Endothelial cell of umbilical vein (primary cell): ENCODE measurements at regions not wholly inside any gene's neighbourhood (a gene's known extent, or its start where the extent isn't known, plus 50 kb on each side); places are given as distances from the start of the nearest gene placed in this dataset.

Experiments
- JUN ChIP-seq: IDR thresholded peaks from 2 replicates; pipeline ENCODE4 v1.6.1; 2011; ENCODE audit warnings: borderline replicate concordance, low read depth; ENCODE audit not compliant: insufficient read length, insufficient read depth
- MYC ChIP-seq: IDR thresholded peaks from one replicate; pipeline ENCODE4 v1.6.1; 2011; ENCODE audit warnings: mild to moderate bottlenecking, low read depth, low read length
- POLR2A ChIP-seq: IDR thresholded peaks from 2 replicates; pipeline ENCODE4 v1.6.1; 2012; ENCODE audit warnings: low read depth, mild to moderate bottlenecking, control low read depth, low read length
- POLR2AphosphoS5 ChIP-seq: IDR thresholded peaks from 2 replicates; pipeline ENCODE4 v1.6.1; 2012; ENCODE audit warnings: low read depth, mild to moderate bottlenecking, control low read depth, low read length, moderate library complexity; ENCODE audit not compliant: insufficient read depth
- TF ChIP-seq, protein P1 (sequence below): IDR thresholded peaks from 2 replicates; pipeline ENCODE4 v1.6.1; 2011; ENCODE audit not compliant: insufficient read depth, insufficient read length
- TF ChIP-seq, protein P2 (sequence below), 2 donors: IDR thresholded peaks; 1 replicate in 1 of 2; 2 replicates in 1 of 2; pipeline ENCODE4 v1.5.1; 2011; ENCODE audit warnings: low read length in 2 of 2, mild to moderate bottlenecking in 2 of 2, moderate library complexity in 2 of 2, control low read depth in 1 of 2, inconsistent platforms in 1 of 2, low read depth in 1 of 2; ENCODE audit not compliant: insufficient read depth in 1 of 2; ENCODE audit errors: extremely low read depth in 1 of 2

DNA sequence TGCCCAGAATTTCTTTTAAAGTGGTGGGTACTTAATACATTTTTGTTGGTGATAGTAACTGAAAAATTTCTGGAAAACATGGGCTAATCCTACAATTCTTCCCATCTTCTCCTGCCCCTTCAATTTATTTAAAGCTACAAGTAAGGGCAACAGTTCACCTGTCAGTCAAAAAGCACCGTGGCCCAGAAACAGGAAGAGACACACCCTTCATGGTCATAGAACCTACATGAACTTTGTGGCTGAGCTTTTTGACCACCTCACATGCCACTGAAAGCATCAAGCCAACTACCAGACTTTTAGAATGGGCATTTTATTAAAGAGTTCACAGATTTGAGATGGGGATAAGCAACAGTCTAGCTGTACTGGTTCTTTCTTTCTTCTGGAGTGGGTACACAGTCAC is 201.1 kb upstream of the CNR1 start:
- TF ChIP-seq POLR2A (no peak), MYC (no peak), JUN (no peak), POLR2AphosphoS5 (no peak)
- TF ChIP-seq, protein P1, sequence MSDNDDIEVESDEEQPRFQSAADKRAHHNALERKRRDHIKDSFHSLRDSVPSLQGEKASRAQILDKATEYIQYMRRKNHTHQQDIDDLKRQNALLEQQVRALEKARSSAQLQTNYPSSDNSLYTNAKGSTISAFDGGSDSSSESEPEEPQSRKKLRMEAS = no peak
- TF ChIP-seq, protein P2, sequence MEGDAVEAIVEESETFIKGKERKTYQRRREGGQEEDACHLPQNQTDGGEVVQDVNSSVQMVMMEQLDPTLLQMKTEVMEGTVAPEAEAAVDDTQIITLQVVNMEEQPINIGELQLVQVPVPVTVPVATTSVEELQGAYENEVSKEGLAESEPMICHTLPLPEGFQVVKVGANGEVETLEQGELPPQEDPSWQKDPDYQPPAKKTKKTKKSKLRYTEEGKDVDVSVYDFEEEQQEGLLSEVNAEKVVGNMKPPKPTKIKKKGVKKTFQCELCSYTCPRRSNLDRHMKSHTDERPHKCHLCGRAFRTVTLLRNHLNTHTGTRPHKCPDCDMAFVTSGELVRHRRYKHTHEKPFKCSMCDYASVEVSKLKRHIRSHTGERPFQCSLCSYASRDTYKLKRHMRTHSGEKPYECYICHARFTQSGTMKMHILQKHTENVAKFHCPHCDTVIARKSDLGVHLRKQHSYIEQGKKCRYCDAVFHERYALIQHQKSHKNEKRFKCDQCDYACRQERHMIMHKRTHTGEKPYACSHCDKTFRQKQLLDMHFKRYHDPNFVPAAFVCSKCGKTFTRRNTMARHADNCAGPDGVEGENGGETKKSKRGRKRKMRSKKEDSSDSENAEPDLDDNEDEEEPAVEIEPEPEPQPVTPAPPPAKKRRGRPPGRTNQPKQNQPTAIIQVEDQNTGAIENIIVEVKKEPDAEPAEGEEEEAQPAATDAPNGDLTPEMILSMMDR (IDR thresholded peaks at IDR 0.05; ENCODE audit: extremely low read depth in 1 of 2, insufficient read depth in 1 of 2, low read depth in 1 of 2, low read length in 2 of 2) = no peak
